ENCODE measurements at regions not wholly inside any gene's neighbourhood (a gene's known extent, or its start where the extent isn't known, plus 50 kb on each side); places are given as distances from the start of the nearest gene placed in this dataset.
"Not testable (repeated sequence)": the region's sequence is repeated elsewhere in the genome, so short reads cannot be mapped to it uniquely, and the experiment has no call there.

DNA sequence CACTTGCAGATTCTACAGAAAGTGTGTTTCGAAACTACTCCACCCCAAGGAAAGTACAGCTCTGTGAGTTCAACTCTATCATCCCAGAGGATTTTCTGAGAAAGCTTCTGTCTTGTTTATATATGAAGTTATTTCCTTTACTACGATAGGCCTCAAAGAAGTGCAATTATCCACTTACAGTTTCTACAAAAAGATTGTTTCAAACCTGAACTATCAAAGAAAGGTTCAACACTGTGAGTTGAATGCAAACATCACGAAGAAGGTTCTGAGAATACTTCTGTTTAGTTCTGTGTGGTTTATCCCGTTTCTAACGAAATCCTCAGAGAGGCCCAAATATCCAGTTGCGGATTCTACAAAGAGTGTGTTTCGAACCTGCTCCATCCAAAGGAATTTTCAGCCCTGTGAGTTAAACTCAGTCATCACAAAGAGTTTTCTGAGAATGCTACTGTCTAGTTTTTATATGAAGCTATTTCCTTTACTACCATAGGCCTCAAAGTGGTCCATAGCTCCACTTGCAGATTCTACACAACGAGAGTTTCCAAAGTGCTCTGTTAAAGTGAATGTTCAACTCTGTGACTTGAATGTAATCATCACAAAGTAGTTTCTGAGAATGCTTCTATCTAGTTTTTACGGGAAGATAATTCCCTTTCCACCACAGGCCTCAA, 411.7 kb upstream of the WSB1 start:
- not testable (repeated sequence) for TF ChIP-seq RAD21 (IDR thresholded peaks at IDR 0.05; ENCODE audit: low read length); POLR2A (IDR thresholded peaks at IDR 0.05; ENCODE audit: low read depth, low read length)
- TF ChIP-seq, protein P1, sequence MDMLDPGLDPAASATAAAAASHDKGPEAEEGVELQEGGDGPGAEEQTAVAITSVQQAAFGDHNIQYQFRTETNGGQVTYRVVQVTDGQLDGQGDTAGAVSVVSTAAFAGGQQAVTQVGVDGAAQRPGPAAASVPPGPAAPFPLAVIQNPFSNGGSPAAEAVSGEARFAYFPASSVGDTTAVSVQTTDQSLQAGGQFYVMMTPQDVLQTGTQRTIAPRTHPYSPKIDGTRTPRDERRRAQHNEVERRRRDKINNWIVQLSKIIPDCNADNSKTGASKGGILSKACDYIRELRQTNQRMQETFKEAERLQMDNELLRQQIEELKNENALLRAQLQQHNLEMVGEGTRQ (IDR thresholded peaks at IDR 0.05; ENCODE audit: low read depth, low read length) = not testable (repeated sequence)

Measured in IMR-90 (cell line).